Activated T-helper 17 cell treated with anti-CD3 and anti-CD28 coated beads, Interleukin-2, amount 50 U/mL, for 72 hours (primary cell): ENCODE measurements at regions not wholly inside any gene's neighbourhood (a gene's known extent, or its start where the extent isn't known, plus 50 kb on each side); places are given as distances from the start of the nearest gene placed in this dataset.

Experiments
- ATAC-seq: fragments of 150-1000 bp; cut with Tn5 transposase; replicated peaks from 2 replicates; pipeline ENCODE4 v1.10.0; 2021; ENCODE audit warnings: mild to moderate bottlenecking, moderate library complexity
- H3K27ac Mint-ChIP-seq: one replicate; pipeline ENCODE4 v1.8.0; 2022; ENCODE audit warnings: mixed read lengths
- H3K27me3 Mint-ChIP-seq: one replicate; pipeline ENCODE4 v1.8.0; 2022; ENCODE audit warnings: mixed read lengths
- H3K36me3 Mint-ChIP-seq: one replicate; pipeline ENCODE4 v1.8.0; 2022; ENCODE audit warnings: low read depth, mild to moderate bottlenecking, mixed read lengths
- H3K4me1 Mint-ChIP-seq: one replicate; pipeline ENCODE4 v1.8.0; 2022; ENCODE audit warnings: mixed read lengths
- H3K4me3 Mint-ChIP-seq: one replicate; pipeline ENCODE4 v1.8.0; 2022; ENCODE audit warnings: mild to moderate bottlenecking, mixed read lengths
- H3K9me3 Mint-ChIP-seq: one replicate; pipeline ENCODE4 v1.8.0; 2022; ENCODE audit warnings: mixed read lengths

DNA sequence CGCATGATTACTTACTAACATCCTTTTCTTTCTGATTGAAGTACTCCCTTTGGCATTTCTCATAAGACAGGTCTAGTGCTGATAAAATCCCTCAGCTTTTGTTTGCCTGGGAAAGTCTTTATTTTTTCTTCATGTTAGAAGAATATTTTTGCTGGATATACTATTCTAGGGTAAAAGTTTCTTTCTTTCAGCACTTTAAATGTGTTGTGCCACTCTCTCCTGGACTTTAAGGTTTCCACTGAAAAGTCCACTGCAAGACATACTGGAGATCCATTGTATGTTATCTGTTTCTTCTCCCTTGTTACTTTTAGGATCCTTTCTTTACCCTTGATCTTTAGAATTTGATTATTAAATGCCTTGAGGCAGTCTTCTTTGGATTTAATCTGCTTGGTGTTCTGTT is 796.7 kb downstream of the UQCRFS1 start:
- Mint-ChIP-seq H3K4me3 (no peak overlapping the region), H3K27me3 (no peaks in the 10 kb centered on the region), H3K9me3 (peaks cover 4% of the 10 kb centered on the region), H3K4me1 (no peaks in the 10 kb centered on the region), H3K36me3 (no peaks in the 10 kb centered on the region), H3K27ac (no peak overlapping the region)
- no peak for ATAC-seq

DNA sequence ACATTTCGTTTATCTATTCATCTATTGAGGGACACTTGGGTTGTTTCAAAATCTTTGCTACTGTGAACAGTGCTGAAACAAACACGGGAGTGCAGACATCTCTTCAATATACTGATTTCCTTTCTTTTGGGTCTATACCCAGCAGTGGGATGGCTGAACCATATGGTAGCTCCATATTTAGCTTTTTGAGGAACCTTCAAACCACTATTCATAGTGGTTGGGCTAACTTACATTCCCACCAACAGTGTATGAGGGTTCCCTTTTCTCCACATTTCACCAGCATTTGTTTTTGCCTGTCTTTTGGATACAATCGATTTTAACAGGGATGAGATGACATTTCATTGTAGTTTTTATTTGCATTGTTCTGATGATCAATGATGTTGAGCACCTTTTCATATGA is 798.2 kb downstream of the UQCRFS1 start:
- no peak for ATAC-seq
- Mint-ChIP-seq H3K9me3 (peaks cover 4% of the 10 kb centered on the region), H3K4me1 (no peaks in the 10 kb centered on the region), H3K4me3 (no peak overlapping the region), H3K27ac (no peak overlapping the region), H3K27me3 (no peaks in the 10 kb centered on the region), H3K36me3 (no peaks in the 10 kb centered on the region)

DNA sequence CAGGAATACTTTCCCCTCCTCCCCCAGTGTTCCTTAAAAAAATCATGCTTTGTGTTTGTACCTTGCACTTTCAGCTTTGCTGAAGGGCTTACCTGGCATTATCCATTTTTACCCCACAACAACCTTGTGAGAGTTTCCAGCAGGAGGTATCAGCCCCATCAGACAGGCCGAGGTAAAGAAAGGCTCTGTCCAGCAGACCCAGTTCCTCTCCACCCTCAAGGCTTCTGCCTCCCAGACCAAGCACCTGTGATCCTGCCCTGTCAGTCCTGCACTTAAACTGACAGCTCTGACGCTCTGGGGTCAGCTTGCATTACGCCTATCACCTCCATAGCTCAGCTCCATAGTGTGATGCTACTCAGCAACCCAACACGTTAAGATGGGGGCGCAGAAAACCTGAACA is 803.1 kb downstream of the UQCRFS1 start:
- Mint-ChIP-seq H3K9me3 (peaks cover 5% of the 10 kb centered on the region), H3K4me3 (no peak overlapping the region), H3K27me3 (peaks cover 3% of the 10 kb centered on the region), H3K27ac (no peak overlapping the region), H3K4me1 (no peaks in the 10 kb centered on the region), H3K36me3 (no peaks in the 10 kb centered on the region)
- ATAC-seq: no peak

DNA sequence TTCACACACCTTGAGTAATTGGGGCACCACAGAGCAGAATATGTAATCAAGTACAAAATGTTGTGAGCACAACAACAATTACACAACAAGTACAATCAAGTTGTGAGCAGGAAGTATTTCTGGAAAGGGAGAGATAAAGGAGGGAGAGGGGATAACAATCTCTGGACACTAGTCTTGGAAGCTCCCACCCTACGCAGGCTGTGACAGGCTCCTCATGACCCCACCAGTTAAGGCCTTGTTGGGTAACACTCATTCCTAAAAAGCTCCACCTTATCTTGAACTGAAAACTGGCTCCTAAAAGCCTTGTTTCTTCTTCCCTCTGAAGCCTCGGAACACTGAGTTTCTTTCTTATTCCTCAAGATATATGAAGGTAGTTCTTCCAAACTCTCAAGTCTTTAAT is 806.0 kb downstream of the UQCRFS1 start:
- no peak overlapping the region for H3K4me3 Mint-ChIP-seq
- no peaks in the 10 kb centered on the region for H3K36me3 Mint-ChIP-seq
- H3K9me3 Mint-ChIP-seq: peaks cover 5% of the 10 kb centered on the region
- no peaks in the 10 kb centered on the region for H3K4me1 Mint-ChIP-seq
- H3K27me3 Mint-ChIP-seq: peaks cover 3% of the 10 kb centered on the region
- ATAC-seq: no peak
- no peak overlapping the region for H3K27ac Mint-ChIP-seq

DNA sequence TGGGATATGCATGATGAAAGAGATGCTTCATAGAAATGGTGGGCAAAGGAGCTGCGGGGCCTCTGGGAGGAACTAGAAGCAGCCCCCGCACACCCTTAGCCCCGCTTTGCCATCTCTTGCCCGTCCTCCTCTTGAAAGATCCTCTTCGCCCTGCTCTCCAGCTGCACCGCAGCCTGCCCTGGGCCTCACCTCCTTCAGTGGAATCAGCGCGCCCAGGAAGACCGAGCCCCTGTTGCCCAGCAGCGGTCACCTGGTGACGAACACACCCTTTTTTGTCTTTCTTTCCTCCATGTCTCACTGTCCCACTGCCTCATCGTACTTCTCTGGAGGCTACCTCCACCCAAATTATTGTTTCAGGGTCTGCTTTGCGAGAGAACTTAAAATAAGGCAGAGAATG is 807.6 kb downstream of the UQCRFS1 start:
- Mint-ChIP-seq H3K4me1 (no peaks in the 10 kb centered on the region), H3K27ac (no peak overlapping the region), H3K27me3 (peaks cover 3% of the 10 kb centered on the region), H3K36me3 (no peaks in the 10 kb centered on the region), H3K9me3 (peaks cover 5% of the 10 kb centered on the region), H3K4me3 (no peak overlapping the region)
- no peak for ATAC-seq

DNA sequence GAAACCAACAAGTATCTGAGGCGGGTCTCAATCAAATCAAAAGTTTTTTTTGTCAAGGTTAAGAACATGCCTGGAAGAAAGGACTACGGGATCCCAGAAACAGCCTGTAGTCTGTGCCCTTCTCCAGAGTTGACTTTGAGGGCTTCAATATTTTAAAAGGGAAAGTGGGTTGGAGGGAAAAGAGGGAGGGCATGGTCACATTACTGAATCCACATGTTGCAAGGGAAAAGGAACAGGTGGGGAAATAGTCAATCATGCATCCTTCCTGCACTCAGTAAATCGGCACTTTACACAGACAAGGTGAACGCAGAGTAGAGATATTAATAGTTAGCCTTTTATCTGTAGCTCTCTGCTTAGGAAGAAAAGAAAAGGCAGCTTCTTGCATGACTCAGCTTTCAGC is 808.5 kb downstream of the UQCRFS1 start:
- H3K27ac Mint-ChIP-seq: no peak overlapping the region

DNA sequence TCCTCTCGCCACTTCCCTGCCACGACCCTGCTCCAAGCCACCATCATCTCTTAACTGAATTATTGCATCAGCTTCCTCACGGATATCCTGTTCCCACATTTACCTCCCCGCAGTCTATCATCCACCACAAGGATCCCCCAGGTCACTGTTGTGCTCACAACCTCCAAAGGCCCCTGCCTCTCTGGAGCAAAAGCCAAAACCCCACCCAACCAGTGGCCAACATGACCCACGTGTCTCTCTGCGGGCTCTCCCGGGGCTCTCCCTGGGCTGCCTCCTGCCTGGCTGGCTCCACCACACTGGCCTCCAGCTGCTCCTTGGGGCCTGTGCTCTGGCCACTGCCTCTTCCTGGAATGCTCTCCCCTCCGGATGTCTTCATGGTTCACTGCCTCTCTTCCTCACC is 809.3 kb downstream of the UQCRFS1 start:
- Mint-ChIP-seq H3K36me3 (no peaks in the 10 kb centered on the region), H3K27ac (no peak overlapping the region), H3K4me3 (no peak overlapping the region), H3K27me3 (peaks cover 3% of the 10 kb centered on the region), H3K4me1 (no peaks in the 10 kb centered on the region), H3K9me3 (peaks cover 9% of the 10 kb centered on the region)
- no peak for ATAC-seq

More for the DNA sequence above, 808.5 kb downstream of the UQCRFS1 start:
- H3K36me3 Mint-ChIP-seq: no peaks in the 10 kb centered on the region
- no peaks in the 10 kb centered on the region for H3K4me1 Mint-ChIP-seq
- H3K27me3 Mint-ChIP-seq: peaks cover 3% of the 10 kb centered on the region
- no peak for ATAC-seq
- H3K4me3 Mint-ChIP-seq: no peak overlapping the region
- H3K9me3 Mint-ChIP-seq: peaks cover 7% of the 10 kb centered on the region

DNA sequence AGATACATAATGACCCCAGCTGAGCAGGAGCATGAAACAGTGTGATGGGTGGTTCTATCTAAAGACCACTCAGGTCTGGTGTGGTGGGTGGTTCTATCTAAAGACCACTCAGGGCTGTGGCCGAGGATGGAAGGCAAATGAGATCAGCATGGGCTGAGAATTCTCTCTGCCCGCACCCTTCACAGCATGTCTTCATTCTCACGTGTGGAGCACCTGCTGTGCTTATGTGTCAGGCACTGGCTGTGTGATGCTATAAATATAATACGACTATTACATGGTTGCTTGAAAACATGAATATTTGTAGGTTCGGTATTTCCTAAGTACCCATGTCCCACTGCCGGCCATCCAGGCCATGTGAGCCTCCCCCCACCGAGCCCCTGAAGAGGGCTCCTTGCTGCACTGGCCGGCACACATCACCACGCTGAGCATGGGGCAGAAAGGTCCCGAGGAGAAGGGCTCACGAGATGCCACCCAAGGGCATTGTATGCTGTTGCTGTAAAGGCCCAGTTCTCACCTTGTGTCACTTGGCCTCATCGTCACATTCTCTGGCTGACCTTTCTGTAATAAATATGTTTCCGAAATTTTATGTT is 810.2 kb downstream of the UQCRFS1 start:
- no peak overlapping the region for H3K27ac Mint-ChIP-seq
- peaks cover 3% of the 10 kb centered on the region for H3K27me3 Mint-ChIP-seq
- H3K9me3 Mint-ChIP-seq: peaks cover 9% of the 10 kb centered on the region
- H3K36me3 Mint-ChIP-seq: no peaks in the 10 kb centered on the region
- ATAC-seq: no peak
- H3K4me1 Mint-ChIP-seq: no peaks in the 10 kb centered on the region
- no peak overlapping the region for H3K4me3 Mint-ChIP-seq

DNA sequence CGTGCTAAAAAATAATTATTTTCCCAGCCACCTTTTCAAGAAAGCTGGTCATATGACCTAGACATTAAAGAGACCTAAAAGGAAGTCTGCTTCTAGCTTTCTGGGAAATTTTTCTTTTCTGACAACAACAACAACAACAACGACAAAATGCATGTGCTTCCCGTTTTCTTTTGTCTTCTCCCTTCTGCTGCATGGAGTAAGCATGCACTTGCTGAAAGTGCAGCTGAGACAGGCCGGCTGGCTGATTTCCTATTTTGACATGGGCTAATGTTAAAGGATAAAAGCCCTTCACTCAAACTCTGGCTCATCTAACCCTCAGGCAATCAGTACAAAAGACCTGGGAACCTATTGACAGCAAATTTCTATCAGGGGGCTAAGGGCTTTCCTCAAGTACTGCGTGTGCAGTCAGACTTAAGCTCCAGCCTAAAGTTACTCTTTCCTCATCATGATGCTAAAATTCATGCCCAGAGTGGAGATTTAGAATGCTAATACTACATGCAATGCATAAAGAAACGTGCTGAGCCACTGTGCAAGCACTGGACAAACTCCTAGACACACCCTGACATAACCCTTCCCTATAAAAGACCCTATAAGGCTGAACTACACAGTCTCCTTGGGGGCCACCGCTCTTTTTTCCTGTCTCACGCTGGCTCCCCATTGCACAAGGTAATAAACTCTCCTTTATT is 811.1 kb downstream of the UQCRFS1 start:
- H3K4me3 Mint-ChIP-seq: no peak overlapping the region
- no peaks in the 10 kb centered on the region for H3K36me3 Mint-ChIP-seq
- H3K9me3 Mint-ChIP-seq: peaks cover 8% of the 10 kb centered on the region
- H3K27me3 Mint-ChIP-seq: peaks cover 3% of the 10 kb centered on the region
- no peak overlapping the region for H3K27ac Mint-ChIP-seq
- ATAC-seq: no peak
- no peaks in the 10 kb centered on the region for H3K4me1 Mint-ChIP-seq

DNA sequence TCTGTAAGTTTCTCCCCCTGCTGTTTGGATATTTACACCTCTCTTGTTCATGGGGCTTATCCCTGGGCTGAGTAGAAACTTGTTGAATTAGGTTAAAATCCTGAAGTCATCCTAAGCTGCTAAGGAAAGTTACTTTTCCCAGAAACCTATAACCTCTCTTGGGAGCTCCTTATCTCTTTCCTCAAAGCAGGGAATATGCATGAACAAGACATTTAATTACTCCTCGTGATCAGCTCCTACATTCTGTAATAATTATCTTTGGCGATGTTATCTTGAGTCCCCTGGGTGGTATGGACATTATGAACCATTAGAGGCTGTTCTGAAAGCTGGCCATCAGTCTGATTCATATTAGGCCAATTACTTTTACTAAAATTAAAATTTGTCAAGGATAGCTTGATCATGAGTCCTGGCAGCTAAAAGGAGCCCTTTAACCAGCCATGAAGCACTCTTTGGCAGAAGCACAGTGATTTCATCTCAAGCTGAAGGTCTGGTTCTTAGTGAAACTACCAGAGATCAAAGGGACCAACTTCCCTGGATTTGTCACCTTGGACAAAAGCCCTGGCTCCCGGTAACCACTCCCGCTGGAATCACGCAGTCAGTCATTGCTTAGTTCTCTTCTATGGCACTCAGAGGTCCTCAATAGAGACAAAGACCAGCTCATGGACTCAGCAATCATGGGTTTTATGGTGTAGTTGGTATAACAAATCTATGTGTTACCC is 811.8 kb downstream of the UQCRFS1 start:
- Mint-ChIP-seq H3K4me1 (no peaks in the 10 kb centered on the region), H3K4me3 (no peak overlapping the region), H3K36me3 (no peaks in the 10 kb centered on the region), H3K9me3 (peaks cover 4% of the 10 kb centered on the region), H3K27ac (no peak overlapping the region), H3K27me3 (peaks cover 3% of the 10 kb centered on the region)
- ATAC-seq: no peak

DNA sequence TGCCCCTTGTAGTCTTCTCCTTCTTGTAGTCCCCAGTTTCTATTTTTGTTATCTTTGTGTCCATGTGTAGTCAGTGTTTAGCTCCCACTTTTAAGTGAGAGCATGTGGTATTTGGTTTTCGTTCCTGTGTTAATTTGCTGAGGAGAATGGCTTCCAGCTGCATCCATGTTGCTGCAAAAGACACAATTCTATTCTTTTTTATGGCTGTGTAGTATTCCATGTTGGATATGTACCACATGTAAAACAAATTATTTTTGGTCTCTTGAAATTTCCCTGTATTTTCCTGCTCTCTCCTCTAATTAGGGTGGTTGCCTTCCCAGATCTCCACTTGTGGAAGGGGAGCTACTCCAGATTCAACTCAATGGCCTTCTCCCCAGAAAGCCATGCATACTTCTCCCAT is 813.8 kb downstream of the UQCRFS1 start:
- Mint-ChIP-seq H3K27me3 (no peaks in the 10 kb centered on the region), H3K4me1 (no peaks in the 10 kb centered on the region), H3K27ac (no peak overlapping the region), H3K36me3 (no peaks in the 10 kb centered on the region), H3K4me3 (no peak overlapping the region), H3K9me3 (peaks cover 4% of the 10 kb centered on the region)
- no peak for ATAC-seq

DNA sequence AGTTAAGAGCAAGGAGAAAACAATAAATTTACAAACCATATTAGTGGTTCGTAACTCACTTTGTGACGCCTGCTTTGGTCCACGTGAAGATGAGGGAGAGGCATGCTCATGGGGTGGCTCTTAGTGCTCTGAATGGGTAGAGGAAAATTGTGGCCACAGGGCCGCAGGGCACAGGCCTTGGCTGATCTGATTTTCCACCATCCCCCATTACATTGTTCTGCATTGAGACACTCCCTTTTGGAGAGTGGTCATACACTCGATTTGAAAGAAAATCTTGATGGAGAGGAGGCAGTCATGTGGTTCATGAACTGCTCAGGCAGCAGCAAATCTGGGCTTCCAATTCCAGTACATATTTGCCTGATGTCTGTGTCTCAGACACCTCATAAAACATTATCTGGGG is 815.2 kb downstream of the UQCRFS1 start:
- H3K27me3 Mint-ChIP-seq: no peaks in the 10 kb centered on the region
- no peak overlapping the region for H3K4me3 Mint-ChIP-seq
- no peaks in the 10 kb centered on the region for H3K4me1 Mint-ChIP-seq
- ATAC-seq: no peak
- no peaks in the 10 kb centered on the region for H3K36me3 Mint-ChIP-seq
- peaks cover 4% of the 10 kb centered on the region for H3K9me3 Mint-ChIP-seq
- H3K27ac Mint-ChIP-seq: no peak overlapping the region

DNA sequence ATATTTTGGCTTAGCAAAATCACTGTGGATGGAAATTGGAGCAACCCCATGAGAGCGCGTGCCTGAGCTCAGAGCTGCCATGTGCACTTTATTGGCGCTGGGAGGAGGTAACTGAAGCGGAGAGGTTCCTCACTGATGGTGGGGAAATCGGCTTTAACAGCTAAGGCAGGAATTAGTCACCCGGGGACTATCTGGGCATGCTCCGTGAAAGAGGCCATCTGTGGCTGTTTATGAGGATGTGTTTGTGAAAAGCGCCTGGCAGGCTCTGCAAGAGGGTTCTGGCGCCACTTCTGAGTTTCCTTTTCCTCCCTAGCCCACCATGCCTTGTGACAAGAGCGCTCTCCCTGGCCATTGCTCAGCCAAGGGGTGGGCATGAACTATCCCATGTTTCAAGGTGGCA is 815.6 kb downstream of the UQCRFS1 start:
- Mint-ChIP-seq H3K4me1 (no peaks in the 10 kb centered on the region), H3K36me3 (no peaks in the 10 kb centered on the region), H3K27me3 (no peaks in the 10 kb centered on the region), H3K27ac (no peak overlapping the region), H3K4me3 (no peak overlapping the region), H3K9me3 (peaks cover 4% of the 10 kb centered on the region)
- no peak for ATAC-seq

DNA sequence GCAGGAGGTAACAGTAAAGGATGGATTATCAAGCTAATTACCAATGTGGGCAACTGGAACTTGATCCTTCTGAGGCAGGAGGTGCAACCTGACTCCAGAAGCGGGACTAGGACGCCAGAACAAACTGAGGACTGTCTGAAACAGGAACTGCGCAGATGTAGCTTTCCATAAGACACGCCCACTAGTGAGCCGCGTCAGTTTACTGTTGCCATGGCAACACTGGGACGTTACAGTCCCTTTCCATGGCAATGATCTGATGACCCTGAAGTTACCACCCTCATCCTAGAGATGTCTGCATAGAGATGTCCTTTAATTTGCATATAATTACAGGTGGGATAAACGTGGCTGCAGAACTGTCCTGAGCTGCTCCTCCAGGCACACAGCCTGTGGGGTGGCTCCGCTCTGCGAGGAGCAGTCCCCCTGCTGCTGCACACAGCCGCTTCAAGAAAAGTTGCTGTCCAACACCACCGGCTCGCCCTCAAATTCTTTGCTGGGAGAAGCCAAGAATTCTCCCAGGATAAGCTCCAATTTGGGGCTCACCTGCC is 816.6 kb downstream of the UQCRFS1 start:
- no peak overlapping the region for H3K27ac Mint-ChIP-seq
- no peaks in the 10 kb centered on the region for H3K36me3 Mint-ChIP-seq
- peaks cover 4% of the 10 kb centered on the region for H3K9me3 Mint-ChIP-seq
- H3K4me3 Mint-ChIP-seq: no peak overlapping the region
- no peaks in the 10 kb centered on the region for H3K4me1 Mint-ChIP-seq
- no peak for ATAC-seq
- H3K27me3 Mint-ChIP-seq: no peaks in the 10 kb centered on the region

DNA sequence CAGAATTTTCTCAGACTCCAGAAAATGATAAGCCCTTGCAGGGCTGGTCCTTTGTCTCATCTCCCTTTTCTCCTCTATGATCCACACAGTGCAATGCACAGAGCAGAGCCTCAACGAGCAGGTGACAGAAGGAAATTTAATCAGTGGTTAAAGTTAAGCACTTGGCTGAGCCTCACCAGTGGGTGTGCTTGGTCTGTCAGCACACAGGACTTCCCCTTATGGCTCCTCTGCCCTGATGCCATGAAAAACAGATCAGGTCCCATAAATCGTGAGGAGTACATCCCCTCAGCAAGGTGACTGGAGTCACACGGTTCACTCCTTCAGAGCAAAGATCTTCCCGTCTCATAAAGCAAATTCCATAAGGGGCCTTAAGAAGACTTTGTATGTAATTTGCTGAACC is 818.2 kb downstream of the UQCRFS1 start:
- H3K27me3 Mint-ChIP-seq: no peaks in the 10 kb centered on the region
- no peak overlapping the region for H3K27ac Mint-ChIP-seq
- no peaks in the 10 kb centered on the region for H3K4me1 Mint-ChIP-seq
- no peaks in the 10 kb centered on the region for H3K36me3 Mint-ChIP-seq
- no peak overlapping the region for H3K4me3 Mint-ChIP-seq
- H3K9me3 Mint-ChIP-seq: peaks cover 4% of the 10 kb centered on the region
- no peak for ATAC-seq
